ENCODE measurements at regions not wholly inside any gene's neighbourhood (a gene's known extent, or its start where the extent isn't known, plus 50 kb on each side); places are given as distances from the start of the nearest gene placed in this dataset.
"Not testable (repeated sequence)": the region's sequence is repeated elsewhere in the genome, so short reads cannot be mapped to it uniquely, and the experiment has no call there.

DNA sequence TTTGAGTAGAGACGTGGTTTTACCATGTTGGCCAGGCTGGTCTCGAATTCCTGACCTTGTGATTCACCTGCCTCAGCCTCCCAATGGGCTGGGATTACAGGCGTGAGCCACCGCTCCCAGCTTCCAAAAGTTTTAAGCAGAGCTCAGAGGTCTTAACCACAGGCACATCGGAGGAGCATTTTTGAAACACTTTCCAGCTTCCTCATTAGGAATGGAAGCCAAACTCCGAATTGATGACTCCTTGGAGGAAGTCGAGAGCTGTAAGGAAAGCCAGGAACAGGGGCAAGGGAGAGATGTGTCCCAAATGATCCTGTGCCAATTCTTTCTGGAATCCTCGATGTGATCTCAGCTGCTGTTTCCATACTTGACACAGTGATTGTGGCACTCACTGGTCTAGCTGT lies 56.2 kb upstream of the CCZ1B start:
- not testable (repeated sequence) for H3K27ac ChIP-seq; H3K4me3 ChIP-seq; H3K4me1 ChIP-seq (replicated peaks); H3K36me3 ChIP-seq; DNase-seq (ENCODE audit: low read depth in 1 of 2, low spot score in 2 of 2); H3K27me3 ChIP-seq (replicated peaks); H3K9me3 ChIP-seq (replicated peaks)

DNA sequence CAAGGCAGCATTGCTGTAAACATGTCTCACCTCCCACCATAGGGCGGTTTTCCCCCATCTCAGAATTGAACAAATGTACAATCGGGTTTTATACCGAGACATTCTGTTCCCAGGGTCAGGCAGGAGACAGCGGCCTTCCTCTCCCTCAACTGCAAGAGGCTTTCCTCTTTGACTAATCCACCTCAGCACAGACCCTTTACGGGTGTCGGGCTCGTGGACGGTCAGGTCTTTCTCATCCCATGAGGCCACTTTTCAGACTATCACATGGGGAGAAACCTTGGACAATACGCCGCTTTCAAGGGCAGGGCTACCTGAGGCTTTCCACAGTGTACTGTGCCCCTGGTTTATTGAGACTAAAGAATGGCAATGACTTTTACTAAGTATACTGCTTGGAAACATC lies 57.7 kb upstream of the CCZ1B start:
- not testable (repeated sequence) for H3K27me3 ChIP-seq (replicated peaks); H3K4me1 ChIP-seq (replicated peaks); H3K9me3 ChIP-seq (replicated peaks); H3K27ac ChIP-seq; H3K36me3 ChIP-seq; H3K4me3 ChIP-seq; DNase-seq (ENCODE audit: low read depth in 1 of 2, low spot score in 2 of 2)

DNA sequence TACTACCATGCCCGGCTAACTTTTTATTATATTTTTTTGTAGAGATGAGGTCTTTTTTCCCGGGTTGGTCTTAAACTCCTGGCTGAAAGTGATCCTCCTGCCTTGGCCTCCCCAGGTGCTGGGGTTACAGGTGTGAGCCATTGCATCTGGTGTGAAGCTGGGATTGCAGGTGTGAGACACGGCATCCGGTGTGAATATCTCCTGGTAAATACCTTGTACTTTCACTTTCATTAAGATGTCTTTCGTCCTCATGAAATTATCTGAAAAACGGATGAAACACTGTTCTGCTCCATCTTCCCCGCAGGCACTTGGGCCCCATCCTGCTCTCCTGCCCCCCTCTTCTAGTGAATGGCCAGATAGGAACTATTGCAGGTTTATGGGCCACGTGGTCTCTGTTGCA lies 60.1 kb upstream of the CCZ1B start:
- Histone ChIP-seq H3K4me3 (no peak overlapping the region), H3K36me3 (no peaks in the 10 kb centered on the region), H3K27me3 (replicated peaks) (no peaks in the 10 kb centered on the region), H3K4me1 (replicated peaks) (no peaks in the 10 kb centered on the region), H3K9me3 (replicated peaks) (no peaks in the 10 kb centered on the region), H3K27ac (no peak overlapping the region)
- DNase-seq (ENCODE audit: low read depth in 1 of 2, low spot score in 2 of 2), result no peak

DNA sequence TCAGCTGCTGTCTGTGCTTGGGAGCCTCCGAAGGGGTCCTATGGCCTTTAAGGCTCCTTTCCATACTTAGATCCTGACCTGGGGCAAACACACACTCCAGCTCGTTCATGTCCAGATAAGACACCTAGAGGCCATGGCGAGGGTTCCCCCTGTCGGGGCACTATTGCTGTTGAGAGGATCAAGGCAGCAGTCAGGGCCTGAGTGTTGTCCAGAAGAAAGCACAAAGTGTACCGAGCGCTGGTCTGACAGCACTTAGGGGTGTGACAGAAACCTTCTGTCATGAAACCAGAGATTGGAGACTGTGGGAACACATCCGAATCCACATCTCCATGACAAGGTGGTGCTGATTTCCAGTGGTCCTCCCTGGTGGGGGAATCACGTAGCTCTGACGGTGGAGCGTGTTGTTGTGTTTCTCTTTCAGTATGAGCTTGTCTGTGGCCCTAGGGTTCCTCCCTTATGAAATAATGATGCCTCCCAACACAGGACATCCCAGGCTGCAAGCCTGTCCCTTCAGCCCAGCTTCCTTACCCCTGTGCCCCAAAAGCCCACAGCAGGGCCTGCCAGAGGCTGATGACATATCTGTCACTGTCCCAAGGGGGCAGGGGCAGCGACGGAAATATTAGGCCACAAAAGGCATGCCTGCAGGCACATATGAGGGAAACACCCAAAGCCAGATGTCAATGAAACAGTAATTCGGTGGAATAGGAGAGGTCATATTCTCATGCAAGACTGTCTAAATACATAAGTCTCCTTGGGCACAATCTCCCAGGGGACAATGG lies 62.4 kb upstream of the CCZ1B start:
- H3K9me3 ChIP-seq (replicated peaks); H3K27ac ChIP-seq; H3K27me3 ChIP-seq (replicated peaks); H3K4me1 ChIP-seq (replicated peaks); H3K4me3 ChIP-seq; DNase-seq (ENCODE audit: low read depth in 1 of 2, low spot score in 2 of 2); H3K36me3 ChIP-seq: not testable (repeated sequence)

DNA sequence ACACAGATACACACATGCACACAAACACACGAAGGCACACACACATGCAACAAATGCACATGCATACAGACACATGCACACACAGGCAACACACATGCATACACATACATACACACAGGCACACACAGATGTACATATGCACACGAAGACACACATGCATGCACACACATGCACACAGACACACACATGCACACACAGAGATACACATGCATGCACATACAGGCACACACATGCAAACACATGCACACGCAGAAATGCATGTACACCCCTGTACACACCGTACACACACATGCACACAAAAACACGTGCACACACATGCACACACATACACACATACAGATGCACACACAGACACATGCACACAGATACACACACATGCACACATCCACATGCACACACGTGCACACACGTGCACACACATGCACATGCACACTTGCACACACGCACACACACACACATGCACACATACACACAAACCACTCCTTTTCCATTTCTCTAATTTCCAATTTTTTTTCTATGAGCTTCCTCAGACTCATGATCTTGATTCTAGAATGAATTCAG lies 63.3 kb upstream of the CCZ1B start:
- DNase-seq (ENCODE audit: low read depth in 1 of 2, low spot score in 2 of 2), result no peak
- no peak overlapping the region for H3K4me3 ChIP-seq
- no peaks in the 10 kb centered on the region for H3K9me3 ChIP-seq (replicated peaks)
- no peaks in the 10 kb centered on the region for H3K27me3 ChIP-seq (replicated peaks)
- H3K27ac ChIP-seq, result no peak overlapping the region
- H3K36me3 ChIP-seq, result no peaks in the 10 kb centered on the region
- H3K4me1 ChIP-seq (replicated peaks), result no peaks in the 10 kb centered on the region

DNA sequence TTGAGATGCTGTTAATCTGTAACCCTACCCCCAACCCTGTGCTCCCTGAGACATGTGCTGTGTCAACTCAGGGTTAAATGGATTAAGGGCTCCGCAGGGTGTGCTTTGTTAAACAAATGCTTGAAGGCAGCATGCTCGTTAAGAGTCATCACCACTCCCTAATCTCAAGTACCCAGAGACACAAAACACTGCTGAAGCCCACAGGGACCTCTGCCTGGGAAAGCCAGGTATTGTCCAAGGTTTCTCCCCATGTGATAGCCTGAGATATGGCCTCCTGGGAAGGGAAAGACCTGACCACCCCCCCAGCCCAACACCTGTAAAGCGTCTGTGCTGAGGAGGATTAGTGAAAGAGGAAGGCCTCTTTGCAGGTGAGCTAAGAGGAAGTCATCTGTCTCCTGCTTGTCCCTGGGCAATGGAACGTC lies 76.0 kb upstream of the CCZ1B start:
- not testable (repeated sequence) for DNase-seq (ENCODE audit: low read depth in 1 of 2, low spot score in 2 of 2); H3K4me3 ChIP-seq; H3K36me3 ChIP-seq; H3K4me1 ChIP-seq (replicated peaks); H3K9me3 ChIP-seq (replicated peaks); H3K27ac ChIP-seq; H3K27me3 ChIP-seq (replicated peaks)

DNA sequence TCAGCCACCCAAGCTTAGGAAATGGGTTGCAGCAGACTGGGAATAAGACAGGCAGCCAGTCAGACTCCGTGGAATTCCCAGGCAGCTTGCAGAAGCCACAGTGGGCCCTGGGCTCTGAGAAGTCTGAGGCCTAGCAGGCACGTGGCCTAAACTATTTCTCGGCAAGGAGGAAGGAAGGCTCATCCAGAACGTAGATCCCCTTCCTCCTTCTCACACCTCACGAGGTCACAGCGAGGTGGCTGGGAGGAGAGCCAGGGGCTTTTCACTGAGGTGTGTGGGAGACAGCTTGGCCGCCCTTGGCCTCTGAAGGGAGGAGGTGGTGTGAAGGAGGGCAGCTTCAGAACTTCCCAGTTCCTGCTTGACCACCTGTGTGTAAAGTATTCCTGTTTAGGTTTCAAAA lies 77.2 kb upstream of the CCZ1B start:
- not testable (repeated sequence) for H3K36me3 ChIP-seq; H3K4me3 ChIP-seq; H3K27me3 ChIP-seq (replicated peaks); DNase-seq (ENCODE audit: low read depth in 1 of 2, low spot score in 2 of 2); H3K27ac ChIP-seq; H3K4me1 ChIP-seq (replicated peaks); H3K9me3 ChIP-seq (replicated peaks)

DNA sequence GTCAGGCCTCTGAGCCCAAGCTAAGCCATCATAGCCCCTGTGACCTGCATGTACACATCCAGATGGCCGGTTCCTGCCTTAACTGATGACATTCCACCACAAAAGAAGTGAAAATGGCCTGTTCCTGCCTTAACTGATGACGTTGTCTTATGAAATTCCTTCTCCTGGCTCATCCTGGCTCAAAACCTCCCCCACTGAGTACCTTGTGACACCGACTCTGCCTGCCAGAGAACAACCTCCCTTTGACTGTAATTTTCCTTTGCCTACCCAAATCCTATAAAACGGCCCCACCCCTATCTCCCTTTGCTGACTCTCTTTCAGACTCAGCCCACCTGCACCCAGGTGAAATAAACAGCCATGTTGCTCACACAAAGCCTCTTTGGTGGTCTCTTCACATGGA lies 77.7 kb upstream of the CCZ1B start:
- not testable (repeated sequence) for H3K36me3 ChIP-seq; H3K9me3 ChIP-seq (replicated peaks); H3K4me1 ChIP-seq (replicated peaks); H3K27ac ChIP-seq; DNase-seq (ENCODE audit: low read depth in 1 of 2, low spot score in 2 of 2); H3K27me3 ChIP-seq (replicated peaks); H3K4me3 ChIP-seq

DNA sequence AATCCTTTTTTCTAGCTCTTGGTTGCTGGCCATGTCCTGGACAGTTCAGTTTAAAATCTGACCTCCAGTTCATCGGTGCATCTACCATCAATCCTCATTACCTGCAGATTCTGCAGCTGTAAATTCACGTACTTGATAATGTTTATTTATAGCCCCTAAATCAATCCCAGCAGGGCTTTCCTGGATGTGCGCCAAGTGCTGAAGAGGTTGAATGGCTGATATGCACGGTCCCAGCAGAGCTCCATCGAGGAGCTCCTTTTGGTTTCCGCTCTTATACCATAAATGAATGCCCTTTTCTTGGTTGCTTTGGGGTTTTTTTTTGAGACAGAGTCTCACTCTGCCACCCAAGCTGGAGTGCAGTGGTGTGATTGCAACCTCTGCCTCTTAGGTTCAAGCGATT lies 91.2 kb upstream of the CCZ1B start:
- Histone ChIP-seq H3K27ac (no peak overlapping the region), H3K4me1 (replicated peaks) (no peaks in the 10 kb centered on the region), H3K36me3 (no peaks in the 10 kb centered on the region), H3K9me3 (replicated peaks) (no peaks in the 10 kb centered on the region), H3K4me3 (no peak overlapping the region), H3K27me3 (replicated peaks) (no peaks in the 10 kb centered on the region)
- no peak for DNase-seq (ENCODE audit: low read depth in 1 of 2, low spot score in 2 of 2)

DNA sequence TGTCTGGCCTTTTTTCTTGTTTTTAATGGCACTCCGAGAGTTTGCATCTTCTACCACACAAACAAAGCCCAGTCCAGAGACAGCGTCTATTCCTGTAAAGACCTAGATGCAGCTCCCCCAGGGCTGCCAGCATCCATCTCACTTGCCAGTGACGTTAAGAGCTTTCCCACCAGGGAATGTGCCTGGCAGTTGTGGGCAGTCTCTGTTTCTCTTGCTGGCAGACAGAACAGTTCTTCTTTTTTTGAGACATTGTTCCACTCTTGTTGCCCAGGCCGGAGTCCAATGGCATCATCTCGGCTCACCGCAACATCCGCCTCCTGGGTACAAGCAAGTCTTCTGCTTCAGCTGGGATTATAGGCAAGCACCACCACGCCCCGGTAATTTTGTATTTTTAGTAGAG lies 93.1 kb upstream of the CCZ1B start:
- H3K4me3 ChIP-seq; H3K36me3 ChIP-seq; H3K27ac ChIP-seq; H3K9me3 ChIP-seq (replicated peaks); DNase-seq (ENCODE audit: low read depth in 1 of 2, low spot score in 2 of 2); H3K4me1 ChIP-seq (replicated peaks); H3K27me3 ChIP-seq (replicated peaks): not testable (repeated sequence)

DNA sequence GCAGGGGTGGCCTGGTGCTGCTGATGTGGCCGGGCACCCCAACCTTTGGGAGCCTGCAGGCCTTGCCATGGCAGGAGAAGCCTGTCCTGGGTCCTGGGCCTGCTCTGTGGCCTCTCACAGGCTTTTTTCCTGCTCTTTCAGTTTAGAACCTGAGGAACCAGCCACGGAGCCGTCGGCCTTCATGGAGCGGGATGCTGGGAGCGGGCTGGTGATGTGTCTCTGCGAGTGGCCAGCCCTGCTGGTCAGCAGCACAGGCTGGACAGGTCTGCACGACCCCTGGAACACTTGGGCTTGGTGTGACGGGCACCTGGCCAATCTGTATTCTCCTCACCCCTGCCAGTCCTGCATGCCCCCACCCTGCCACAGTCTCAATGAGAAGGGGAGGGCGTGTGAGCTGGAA lies 98.4 kb upstream of the CCZ1B start:
- not testable (repeated sequence) for DNase-seq (ENCODE audit: low read depth in 1 of 2, low spot score in 2 of 2); H3K27me3 ChIP-seq (replicated peaks); H3K36me3 ChIP-seq; H3K4me3 ChIP-seq; H3K27ac ChIP-seq; H3K4me1 ChIP-seq (replicated peaks); H3K9me3 ChIP-seq (replicated peaks)

DNA sequence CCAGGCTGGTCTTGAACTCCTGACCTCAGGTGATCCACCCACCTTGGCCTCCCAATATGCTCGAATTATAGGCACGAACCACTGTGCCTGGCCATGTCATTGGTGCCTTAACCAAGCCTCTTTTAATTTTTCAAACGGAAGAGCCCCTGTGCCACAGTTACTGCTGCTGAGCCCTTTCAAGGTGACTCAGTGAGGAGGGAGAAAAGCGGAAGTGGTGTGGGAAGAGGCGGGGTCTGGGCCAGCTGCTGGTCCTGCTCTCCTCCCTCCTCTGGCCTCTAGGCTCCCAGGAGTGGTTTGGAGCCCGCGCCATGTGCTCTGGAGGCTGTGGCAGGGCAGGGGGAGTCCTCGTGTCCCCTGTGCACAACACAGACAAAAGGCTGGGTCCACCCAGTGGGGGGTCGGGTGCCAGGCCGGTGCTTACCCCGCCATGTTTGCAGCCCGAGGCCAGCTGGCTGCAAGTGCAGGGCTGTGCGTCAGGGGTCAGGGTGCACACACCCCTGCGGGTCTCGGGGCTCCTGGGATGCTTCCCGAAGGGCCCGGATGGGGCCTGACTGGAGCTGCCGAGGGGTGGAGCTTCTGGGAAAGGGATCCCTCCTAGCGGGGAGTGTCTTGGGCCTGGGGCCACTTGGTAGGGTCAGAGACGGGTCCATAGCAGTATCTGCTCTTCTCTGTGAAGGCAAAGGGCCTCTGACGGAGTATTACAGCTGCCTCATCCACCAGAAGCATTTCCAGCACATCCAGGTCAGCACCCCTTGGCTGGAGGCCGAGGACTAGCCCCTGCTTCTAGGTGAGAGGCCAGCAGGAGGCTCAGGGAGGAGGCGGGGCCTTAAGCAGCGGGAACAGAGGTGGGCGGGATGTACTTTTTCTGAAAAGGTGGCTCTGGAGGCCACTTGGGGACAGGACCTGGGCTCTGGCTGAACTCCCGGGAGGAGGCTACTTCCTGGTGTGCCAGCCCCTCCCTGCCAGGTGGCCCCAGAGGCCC lies 100.4 kb upstream of the CCZ1B start:
- not testable (repeated sequence) for H3K27ac ChIP-seq; DNase-seq (ENCODE audit: low read depth in 1 of 2, low spot score in 2 of 2); H3K27me3 ChIP-seq (replicated peaks); H3K36me3 ChIP-seq; H3K9me3 ChIP-seq (replicated peaks); H3K4me3 ChIP-seq; H3K4me1 ChIP-seq (replicated peaks)

DNA sequence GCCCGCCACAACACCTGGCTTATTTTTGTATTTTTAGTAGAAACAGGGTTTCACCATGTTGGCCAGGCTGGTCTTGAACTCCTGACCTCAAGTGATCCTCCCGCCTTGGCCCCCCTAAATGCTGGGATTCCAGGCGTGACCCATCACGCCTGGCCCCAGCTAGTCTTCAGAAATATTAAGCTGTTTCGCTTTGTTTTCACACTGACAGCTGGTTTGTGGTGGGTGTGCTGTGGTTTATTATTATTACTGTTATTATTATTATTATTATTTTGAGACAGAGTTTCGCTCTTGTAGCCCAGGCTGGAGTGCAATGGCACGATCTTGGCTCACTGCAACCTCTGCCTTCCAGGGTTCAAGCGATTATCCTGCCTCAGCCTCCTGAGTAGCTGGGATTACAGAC lies 101.6 kb upstream of the CCZ1B start:
- H3K27me3 ChIP-seq (replicated peaks); H3K36me3 ChIP-seq; H3K4me1 ChIP-seq (replicated peaks); H3K9me3 ChIP-seq (replicated peaks); H3K4me3 ChIP-seq; DNase-seq (ENCODE audit: low read depth in 1 of 2, low spot score in 2 of 2); H3K27ac ChIP-seq: not testable (repeated sequence)

DNA sequence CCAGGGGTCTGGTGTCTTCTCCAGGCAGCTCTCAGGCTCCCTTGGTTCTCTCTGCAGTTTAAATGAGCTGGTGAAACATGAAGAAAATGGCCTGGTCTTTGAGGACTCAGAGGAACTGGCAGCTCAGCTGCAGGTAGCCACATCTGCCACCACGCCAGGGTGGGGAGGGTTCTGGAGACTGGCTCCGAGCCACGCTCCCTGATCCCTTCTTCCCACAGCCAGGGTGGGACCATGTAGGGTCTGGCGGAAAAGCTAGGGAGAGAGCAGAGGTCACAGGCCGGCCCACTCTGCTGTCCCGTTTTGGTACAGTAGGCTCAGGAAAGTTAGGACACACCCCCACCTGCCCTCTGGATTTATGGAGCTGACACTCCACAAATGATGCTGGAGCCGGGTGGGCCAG lies 103.5 kb upstream of the CCZ1B start:
- DNase-seq (ENCODE audit: low read depth in 1 of 2, low spot score in 2 of 2); H3K4me3 ChIP-seq; H3K4me1 ChIP-seq (replicated peaks); H3K36me3 ChIP-seq; H3K27ac ChIP-seq; H3K9me3 ChIP-seq (replicated peaks); H3K27me3 ChIP-seq (replicated peaks): not testable (repeated sequence)

Measured in SJSA1 (cell line).